MM.1S (cell line): ENCODE measurements at regions not wholly inside any gene's neighbourhood (a gene's known extent, or its start where the extent isn't known, plus 50 kb on each side); places are given as distances from the start of the nearest gene placed in this dataset.

Experiments used
- DNase-seq: peaks from one replicate; pipeline ENCODE4 v3.0.0-alpha.2; 2015
- H2AFZ ChIP-seq: fragments of 300-600 bp; sonication (generic); 2 replicates; pipeline ENCODE4 v1.6.0; 2016; ENCODE audit warnings: antibody characterized with exemption, low read length
- H3F3A ChIP-seq: fragments of 300-600 bp; sonication (generic); 2 replicates; pipeline ENCODE4 v1.6.1; 2016; ENCODE audit warnings: mild to moderate bottlenecking, antibody characterized with exemption, low read length, moderate library complexity, mixed read lengths; ENCODE audit not compliant: insufficient read depth
- H3K27ac ChIP-seq: fragments of 300-600 bp; sonication (generic); 2 replicates; pipeline ENCODE4 v1.5.1; 2016; ENCODE audit warnings: mild to moderate bottlenecking, low read length
- H3K27me3 ChIP-seq: fragments of 300-600 bp; sonication (generic); replicated peaks from 2 replicates; pipeline ENCODE4 v1.6.0; 2016; ENCODE audit warnings: low read length; ENCODE audit not compliant: insufficient read depth
- H3K36me3 ChIP-seq: fragments of 300-600 bp; sonication (generic); replicated peaks from 2 replicates; pipeline ENCODE4 v1.6.1; 2016; ENCODE audit warnings: mild to moderate bottlenecking, low read length, mixed read lengths; ENCODE audit not compliant: insufficient read depth
- H3K4me1 ChIP-seq: fragments of 300-600 bp; sonication (generic); 2 replicates; pipeline ENCODE4 v1.6.1; 2016; ENCODE audit warnings: low read length, mixed read lengths
- H3K4me2 ChIP-seq: fragments of 300-600 bp; sonication (generic); 2 replicates; pipeline ENCODE4 v1.6.0; 2016; ENCODE audit warnings: low read depth, low read length
- H3K4me3 ChIP-seq: fragments of 300-600 bp; sonication (generic); 2 replicates; pipeline ENCODE4 v1.5.1; 2016; ENCODE audit warnings: low read length, mixed read lengths
- H3K79me2 ChIP-seq: fragments of 300-600 bp; sonication (generic); 2 replicates; pipeline ENCODE4 v1.6.1; 2016; ENCODE audit warnings: mixed run types, low read length, mixed read lengths
- H3K9ac ChIP-seq: fragments of 300-600 bp; sonication (generic); 2 replicates; pipeline ENCODE4 v1.6.1; 2016; ENCODE audit warnings: low read length, mixed read lengths
- H3K9me2 ChIP-seq: fragments of 300-600 bp; sonication (generic); replicated peaks from 2 replicates; pipeline ENCODE4 v1.6.1; 2016; ENCODE audit warnings: mild to moderate bottlenecking, low read length, mixed read lengths; ENCODE audit not compliant: insufficient read depth
- H3K9me3 ChIP-seq: fragments of 300-600 bp; sonication (generic); replicated peaks from 2 replicates; pipeline ENCODE4 v1.6.1; 2016; ENCODE audit warnings: mild to moderate bottlenecking, low read length, mixed read lengths; ENCODE audit not compliant: insufficient read depth
- H4K20me1 ChIP-seq: fragments of 300-600 bp; sonication (generic); 2 replicates; pipeline ENCODE4 v1.6.1; 2016; ENCODE audit warnings: mild to moderate bottlenecking, low read length, moderate library complexity, mixed read lengths; ENCODE audit not compliant: insufficient read depth
- CTCF ChIP-seq: fragments of 300-600 bp; sonication (generic); IDR thresholded peaks from 2 replicates; pipeline ENCODE4 v1.5.1; 2016; ENCODE audit warnings: antibody characterized with exemption, low read length, mixed read lengths
- EZH2 ChIP-seq: fragments of 300-600 bp; sonication (generic); optimal IDR thresholded peaks from 2 replicates; pipeline ENCODE3; 2017; ENCODE audit warnings: low read depth, mild to moderate bottlenecking, antibody characterized with exemption, low read length, mixed read lengths
- EZH2phosphoT487 ChIP-seq: fragments of 300-600 bp; sonication (generic); IDR thresholded peaks from 2 replicates; pipeline ENCODE4 v1.6.1; 2018; ENCODE audit warnings: antibody characterized with exemption, low read length

- no peak for TF ChIP-seq CTCF
- TF ChIP-seq EZH2, result no peak
- TF ChIP-seq EZH2phosphoT487, result no peak
- H3K4me3 ChIP-seq, result no peak overlapping the region
These were observed 152.8 kb downstream of the ARRDC4 start for GRCh38 chr15:98113327-98113726.

GRCh38 chr15:98120561-98120960 lies 160.1 kb downstream of the ARRDC4 start:
- Histone ChIP-seq H4K20me1 (no peaks in the 10 kb centered on the region), H3K4me2 (no peak overlapping the region), H3K4me1 (no peaks in the 10 kb centered on the region), H3K9ac (no peak overlapping the region), H3K27ac (no peak overlapping the region), H3K36me3 (no peaks in the 10 kb centered on the region), H3K9me2 (no peaks in the 10 kb centered on the region), H3F3A (no peaks in the 10 kb centered on the region), H3K27me3 (no peaks in the 10 kb centered on the region), H3K79me2 (no peaks in the 10 kb centered on the region), H3K9me3 (no peaks in the 10 kb centered on the region), H2AFZ (no peak overlapping the region), H3K4me3 (no peak overlapping the region)
- DNase-seq, result no peak
- no peak for TF ChIP-seq CTCF
- TF ChIP-seq EZH2phosphoT487, result no peak
- no peak for TF ChIP-seq EZH2

More at GRCh38 chr15:98113327-98113726, 152.8 kb downstream of the ARRDC4 start:
- no peaks in the 10 kb centered on the region for H3K9me2 ChIP-seq
- no peaks in the 10 kb centered on the region for H3K9me3 ChIP-seq
- no peak overlapping the region for H3K9ac ChIP-seq
- H2AFZ ChIP-seq, result no peak overlapping the region
- no peak overlapping the region for H3K27ac ChIP-seq
- no peaks in the 10 kb centered on the region for H3K4me1 ChIP-seq
- no peaks in the 10 kb centered on the region for H3F3A ChIP-seq
- DNase-seq, result no peak
- H3K27me3 ChIP-seq, result no peaks in the 10 kb centered on the region
- H3K36me3 ChIP-seq, result no peaks in the 10 kb centered on the region
- no peak overlapping the region for H3K4me2 ChIP-seq
- no peaks in the 10 kb centered on the region for H4K20me1 ChIP-seq
- H3K79me2 ChIP-seq, result no peaks in the 10 kb centered on the region

- Histone ChIP-seq H3K36me3 (no peaks in the 10 kb centered on the region), H3K4me1 (no peaks in the 10 kb centered on the region), H3K4me3 (no peak overlapping the region), H2AFZ (no peak overlapping the region), H3K79me2 (no peaks in the 10 kb centered on the region), H3K27me3 (no peaks in the 10 kb centered on the region), H3K27ac (no peak overlapping the region), H3K4me2 (no peak overlapping the region), H3F3A (no peaks in the 10 kb centered on the region), H3K9me3 (no peaks in the 10 kb centered on the region), H3K9me2 (no peaks in the 10 kb centered on the region), H4K20me1 (no peaks in the 10 kb centered on the region), H3K9ac (no peak overlapping the region)
- TF ChIP-seq EZH2phosphoT487 (no peak), EZH2 (no peak), CTCF (no peak)
- DNase-seq, result no peak
These were observed 161.0 kb downstream of the ARRDC4 start for GRCh38 chr15:98121536-98121935.
